WTC11 (cell line): ENCODE measurements at regions not wholly inside any gene's neighbourhood (a gene's known extent, or its start where the extent isn't known, plus 50 kb on each side); places are given as distances from the start of the nearest gene placed in this dataset.

Experiments
- ATAC-seq: fragments of 200-7000 bp; cut with Tn5 transposase; 2 replicates; pipeline ENCODE4 v1.10.0; 2021; ENCODE audit warnings: mild to moderate bottlenecking, moderate library complexity
- CTCF ChIA-PET: fragments of 300-600 bp; sonication (Branson Sonifier 250); formaldehyde crosslinking; loops from one replicate; lab custom pipeline; 2021; ENCODE audit warnings: antibody characterized with exemption; lab: Charles Lee
- POLR2A ChIA-PET: fragments of 350-600 bp; sonication (Branson Sonifier 250); formaldehyde crosslinking; loops from one replicate; lab custom pipeline; 2021; ENCODE audit warnings: antibody characterized with exemption; lab: Charles Lee
- DNase-seq: peaks from one replicate; pipeline ENCODE4 v3.0.0; 2021; ENCODE audit warnings: low spot score
- H3K27ac Mint-ChIP-seq: 2 replicates; pipeline ENCODE4 v1.8.0; 2021; ENCODE audit warnings: mixed read lengths
- H3K27me3 Mint-ChIP-seq: 2 replicates; pipeline ENCODE4 v1.8.0; 2021; ENCODE audit warnings: low read depth, mild to moderate bottlenecking, moderate library complexity, mixed read lengths
- H3K36me3 Mint-ChIP-seq: 2 replicates; pipeline ENCODE4 v1.8.0; 2021; ENCODE audit warnings: mixed read lengths
- H3K4me1 Mint-ChIP-seq: 2 replicates; pipeline ENCODE4 v1.8.0; 2022; ENCODE audit warnings: mixed read lengths
- H3K4me3 Mint-ChIP-seq: 2 replicates; pipeline ENCODE4 v1.8.0; 2021; ENCODE audit warnings: mild to moderate bottlenecking, moderate library complexity, mixed read lengths
- H3K9me3 Mint-ChIP-seq: 2 replicates; pipeline ENCODE4 v1.8.0; 2021; ENCODE audit warnings: mixed read lengths
- E2F4 ChIP-seq: sonication (generic); formaldehyde crosslinking; IDR thresholded peaks from 2 replicates; pipeline ENCODE4 v1.8.1; 2022; ENCODE audit warnings: low read depth, mild to moderate bottlenecking, moderate library complexity, missing genetic modification reagents, borderline replicate concordance
- ESRRA ChIP-seq: sonication (generic); formaldehyde crosslinking; IDR thresholded peaks from 2 replicates; pipeline ENCODE4 v1.8.1; 2022; ENCODE audit warnings: mild to moderate bottlenecking, missing genetic modification reagents, borderline replicate concordance
- FOXJ3 ChIP-seq: sonication (generic); formaldehyde crosslinking; IDR thresholded peaks from 2 replicates; pipeline ENCODE4 v1.9.0; 2021; ENCODE audit warnings: missing genetic modification reagents, mild to moderate bottlenecking, borderline replicate concordance
- FOXP1 ChIP-seq: sonication (generic); formaldehyde crosslinking; IDR thresholded peaks from 2 replicates; pipeline ENCODE4 v1.8.0; 2022; ENCODE audit warnings: missing genetic modification reagents, mild to moderate bottlenecking, moderate library complexity, borderline replicate concordance
- HMGA2 ChIP-seq: fragments of 250-450 bp; sonication (Bioruptor Pico); IDR thresholded peaks from 2 replicates; pipeline ENCODE4 v1.4.0; 2021; ENCODE audit warnings: mild to moderate bottlenecking, moderate library complexity
- JUN ChIP-seq: sonication (generic); formaldehyde crosslinking; IDR thresholded peaks from 2 replicates; pipeline ENCODE4 v1.8.0; 2023; ENCODE audit warnings: mild to moderate bottlenecking, missing genetic modification reagents
- KAT7 ChIP-seq: sonication (generic); formaldehyde crosslinking; IDR thresholded peaks from 2 replicates; pipeline ENCODE4 v1.8.1; 2023; ENCODE audit warnings: missing genetic modification reagents, mild to moderate bottlenecking, borderline replicate concordance
- MLX ChIP-seq: sonication (generic); formaldehyde crosslinking; IDR thresholded peaks from 2 replicates; pipeline ENCODE4 v1.8.1; 2023; ENCODE audit warnings: mild to moderate bottlenecking, missing genetic modification reagents, moderate library complexity
- NFYB ChIP-seq: sonication (generic); formaldehyde crosslinking; conservative IDR thresholded peaks from 2 replicates; pipeline ENCODE4 v1.8.0; 2022; ENCODE audit warnings: low read depth, missing genetic modification reagents
- NR3C1 ChIP-seq: sonication (generic); formaldehyde crosslinking; conservative IDR thresholded peaks from 2 replicates; pipeline ENCODE4 v1.8.1; 2023; ENCODE audit warnings: low read depth, mild to moderate bottlenecking, missing genetic modification reagents
- RELA ChIP-seq: sonication (generic); formaldehyde crosslinking; IDR thresholded peaks from 2 replicates; pipeline ENCODE4 v1.8.1; 2022; ENCODE audit warnings: missing genetic modification reagents, mild to moderate bottlenecking, borderline replicate concordance
- TEAD1 ChIP-seq: sonication (generic); formaldehyde crosslinking; IDR thresholded peaks from 2 replicates; pipeline ENCODE4 v1.8.0; 2022; ENCODE audit warnings: mild to moderate bottlenecking, missing genetic modification reagents
- USF2 ChIP-seq: sonication (generic); formaldehyde crosslinking; IDR thresholded peaks from 2 replicates; pipeline ENCODE4 v1.8.1; 2023; ENCODE audit warnings: mild to moderate bottlenecking, missing genetic modification reagents, moderate library complexity
- ZNF219 ChIP-seq: sonication (generic); formaldehyde crosslinking; IDR thresholded peaks from 2 replicates; pipeline ENCODE4 v1.8.0; 2023; ENCODE audit warnings: missing genetic modification reagents, mild to moderate bottlenecking, borderline replicate concordance
- ZNF263 ChIP-seq: sonication (generic); formaldehyde crosslinking; IDR thresholded peaks from 2 replicates; pipeline ENCODE4 v1.8.1; 2022; ENCODE audit warnings: low read depth, mild to moderate bottlenecking, moderate library complexity, missing genetic modification reagents
- ZNF396 ChIP-seq: fragments of 250-450 bp; sonication (Bioruptor Pico); IDR thresholded peaks from 2 replicates; pipeline ENCODE4 v1.8.0; 2021; ENCODE audit warnings: mild to moderate bottlenecking, moderate library complexity, borderline replicate concordance
- TF ChIP-seq, protein P1 (sequence below): fragments of 200-600 bp; IDR thresholded peaks from 2 replicates; pipeline ENCODE4 v1.8.0; 2022; ENCODE audit warnings: antibody characterized with exemption
- TF ChIP-seq, protein P2 (sequence below): sonication (generic); formaldehyde crosslinking; IDR thresholded peaks from 2 replicates; pipeline ENCODE4 v1.8.1; 2023; ENCODE audit warnings: mild to moderate bottlenecking, moderate library complexity, missing genetic modification reagents
- TF ChIP-seq, protein P3 (sequence below): sonication (generic); formaldehyde crosslinking; IDR thresholded peaks from 2 replicates; pipeline ENCODE4 v1.8.0; 2022; ENCODE audit warnings: mild to moderate bottlenecking, missing genetic modification reagents
- TF ChIP-seq, protein P4 (sequence below): sonication (generic); formaldehyde crosslinking; IDR thresholded peaks from 2 replicates; pipeline ENCODE4 v1.8.0; 2022; ENCODE audit warnings: mild to moderate bottlenecking, missing genetic modification reagents

- H3K27ac Mint-ChIP-seq, result no peak overlapping the region
These were observed 278.0 kb downstream of the ZBBX start for GRCh38 chr3:167102071-167102470.

DNA sequence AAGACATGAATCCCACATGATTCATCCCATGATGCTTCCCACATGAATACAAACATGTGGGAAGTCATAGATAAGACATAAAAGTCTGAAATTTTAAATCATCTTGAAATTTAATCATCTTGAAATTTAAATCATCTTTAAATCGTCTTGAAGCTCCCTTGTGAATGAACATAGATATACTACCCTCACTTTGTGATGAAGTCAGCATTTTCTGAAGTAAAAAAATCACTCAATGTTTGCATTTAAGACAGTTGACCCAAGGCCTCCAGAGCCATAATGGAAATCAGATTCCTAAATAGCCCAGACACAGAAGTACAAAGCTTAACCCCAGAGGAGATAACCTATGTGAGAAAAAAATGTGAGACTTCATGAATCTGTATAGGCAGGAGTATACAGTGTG lies 279.4 kb downstream of the ZBBX start:
- Mint-ChIP-seq H3K9me3 (no peaks in the 10 kb centered on the region), H3K4me1 (no peaks in the 10 kb centered on the region)
- CTCF ChIA-PET, result interaction anchor here (0.5 to 1.6 kb wide), 4 partner anchors 9 to 828 kb away, joined by 3 to 4 read pairs (median 4); no protein-coding TSS in a partner anchor

More at GRCh38 chr3:167102071-167102470, 278.0 kb downstream of the ZBBX start:
- TF ChIP-seq, protein P1, sequence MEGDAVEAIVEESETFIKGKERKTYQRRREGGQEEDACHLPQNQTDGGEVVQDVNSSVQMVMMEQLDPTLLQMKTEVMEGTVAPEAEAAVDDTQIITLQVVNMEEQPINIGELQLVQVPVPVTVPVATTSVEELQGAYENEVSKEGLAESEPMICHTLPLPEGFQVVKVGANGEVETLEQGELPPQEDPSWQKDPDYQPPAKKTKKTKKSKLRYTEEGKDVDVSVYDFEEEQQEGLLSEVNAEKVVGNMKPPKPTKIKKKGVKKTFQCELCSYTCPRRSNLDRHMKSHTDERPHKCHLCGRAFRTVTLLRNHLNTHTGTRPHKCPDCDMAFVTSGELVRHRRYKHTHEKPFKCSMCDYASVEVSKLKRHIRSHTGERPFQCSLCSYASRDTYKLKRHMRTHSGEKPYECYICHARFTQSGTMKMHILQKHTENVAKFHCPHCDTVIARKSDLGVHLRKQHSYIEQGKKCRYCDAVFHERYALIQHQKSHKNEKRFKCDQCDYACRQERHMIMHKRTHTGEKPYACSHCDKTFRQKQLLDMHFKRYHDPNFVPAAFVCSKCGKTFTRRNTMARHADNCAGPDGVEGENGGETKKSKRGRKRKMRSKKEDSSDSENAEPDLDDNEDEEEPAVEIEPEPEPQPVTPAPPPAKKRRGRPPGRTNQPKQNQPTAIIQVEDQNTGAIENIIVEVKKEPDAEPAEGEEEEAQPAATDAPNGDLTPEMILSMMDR, result peak; percentile 41
- TF ChIP-seq, protein P2, sequence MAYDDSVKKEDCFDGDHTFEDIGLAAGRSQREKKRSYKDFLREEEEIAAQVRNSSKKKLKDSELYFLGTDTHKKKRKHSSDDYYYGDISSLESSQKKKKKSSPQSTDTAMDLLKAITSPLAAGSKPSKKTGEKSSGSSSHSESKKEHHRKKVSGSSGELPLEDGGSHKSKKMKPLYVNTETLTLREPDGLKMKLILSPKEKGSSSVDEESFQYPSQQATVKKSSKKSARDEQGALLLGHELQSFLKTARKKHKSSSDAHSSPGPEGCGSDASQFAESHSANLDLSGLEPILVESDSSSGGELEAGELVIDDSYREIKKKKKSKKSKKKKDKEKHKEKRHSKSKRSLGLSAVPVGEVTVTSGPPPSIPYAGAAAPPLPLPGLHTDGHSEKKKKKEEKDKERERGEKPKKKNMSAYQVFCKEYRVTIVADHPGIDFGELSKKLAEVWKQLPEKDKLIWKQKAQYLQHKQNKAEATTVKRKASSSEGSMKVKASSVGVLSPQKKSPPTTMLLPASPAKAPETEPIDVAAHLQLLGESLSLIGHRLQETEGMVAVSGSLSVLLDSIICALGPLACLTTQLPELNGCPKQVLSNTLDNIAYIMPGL (CRISPR knock-in tag), result no peak
- POLR2A ChIA-PET, result no interaction called here
- ATAC-seq, result peak; percentile 90
- no peak overlapping the region for H3K4me3 Mint-ChIP-seq
- no peaks in the 10 kb centered on the region for H3K4me1 Mint-ChIP-seq
- DNase-seq, result peak; percentile 43
- CTCF ChIA-PET, result interaction anchor here (0.6 to 1.8 kb wide), 15 partner anchors 9 to 278 kb away, joined by 3 to 12 read pairs (median 3); partner anchors contain the start of gene ZBBX
- no peaks in the 10 kb centered on the region for H3K36me3 Mint-ChIP-seq
- no peaks in the 10 kb centered on the region for H3K9me3 Mint-ChIP-seq
- no peaks in the 10 kb centered on the region for H3K27me3 Mint-ChIP-seq

More for the DNA sequence above, 279.4 kb downstream of the ZBBX start:
- H3K4me3 Mint-ChIP-seq, result no peak overlapping the region
- no peaks in the 10 kb centered on the region for H3K36me3 Mint-ChIP-seq
- TF ChIP-seq NFYB (CRISPR knock-in tag) (no peak), ZNF396 (CRISPR knock-in tag) (no peak), USF2 (CRISPR knock-in tag) (no peak), ZNF219 (CRISPR knock-in tag) (no peak), ESRRA (CRISPR knock-in tag) (no peak), RELA (CRISPR knock-in tag) (no peak), TEAD1 (no peak), FOXP1 (CRISPR knock-in tag) (no peak), E2F4 (CRISPR knock-in tag) (no peak), MLX (CRISPR knock-in tag) (no peak), NR3C1 (CRISPR knock-in tag) (no peak), FOXJ3 (CRISPR knock-in tag) (no peak), HMGA2 (CRISPR knock-in tag) (no peak), KAT7 (CRISPR knock-in tag) (no peak), JUN (CRISPR knock-in tag) (no peak), ZNF263 (CRISPR knock-in tag) (no peak)
- TF ChIP-seq, protein P3, sequence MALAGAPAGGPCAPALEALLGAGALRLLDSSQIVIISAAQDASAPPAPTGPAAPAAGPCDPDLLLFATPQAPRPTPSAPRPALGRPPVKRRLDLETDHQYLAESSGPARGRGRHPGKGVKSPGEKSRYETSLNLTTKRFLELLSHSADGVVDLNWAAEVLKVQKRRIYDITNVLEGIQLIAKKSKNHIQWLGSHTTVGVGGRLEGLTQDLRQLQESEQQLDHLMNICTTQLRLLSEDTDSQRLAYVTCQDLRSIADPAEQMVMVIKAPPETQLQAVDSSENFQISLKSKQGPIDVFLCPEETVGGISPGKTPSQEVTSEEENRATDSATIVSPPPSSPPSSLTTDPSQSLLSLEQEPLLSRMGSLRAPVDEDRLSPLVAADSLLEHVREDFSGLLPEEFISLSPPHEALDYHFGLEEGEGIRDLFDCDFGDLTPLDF, result no peak
- TF ChIP-seq, protein P4, sequence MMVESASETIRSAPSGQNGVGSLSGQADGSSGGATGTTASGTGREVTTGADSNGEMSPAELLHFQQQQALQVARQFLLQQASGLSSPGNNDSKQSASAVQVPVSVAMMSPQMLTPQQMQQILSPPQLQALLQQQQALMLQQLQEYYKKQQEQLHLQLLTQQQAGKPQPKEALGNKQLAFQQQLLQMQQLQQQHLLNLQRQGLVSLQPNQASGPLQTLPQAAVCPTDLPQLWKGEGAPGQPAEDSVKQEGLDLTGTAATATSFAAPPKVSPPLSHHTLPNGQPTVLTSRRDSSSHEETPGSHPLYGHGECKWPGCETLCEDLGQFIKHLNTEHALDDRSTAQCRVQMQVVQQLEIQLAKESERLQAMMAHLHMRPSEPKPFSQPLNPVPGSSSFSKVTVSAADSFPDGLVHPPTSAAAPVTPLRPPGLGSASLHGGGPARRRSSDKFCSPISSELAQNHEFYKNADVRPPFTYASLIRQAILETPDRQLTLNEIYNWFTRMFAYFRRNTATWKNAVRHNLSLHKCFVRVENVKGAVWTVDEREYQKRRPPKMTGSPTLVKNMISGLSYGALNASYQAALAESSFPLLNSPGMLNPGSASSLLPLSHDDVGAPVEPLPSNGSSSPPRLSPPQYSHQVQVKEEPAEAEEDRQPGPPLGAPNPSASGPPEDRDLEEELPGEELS (CRISPR knock-in tag), result no peak
- TF ChIP-seq, protein P2 (CRISPR knock-in tag), result no peak
- TF ChIP-seq, all 79 proteins: peak for 0
- ATAC-seq, result no peak
- H3K27ac Mint-ChIP-seq, result no peak overlapping the region
- no peaks in the 10 kb centered on the region for H3K27me3 Mint-ChIP-seq
- POLR2A ChIA-PET, result no interaction called here
- DNase-seq, result no peak
